ENCODE measurements at regions not wholly inside any gene's neighbourhood (a gene's known extent, or its start where the extent isn't known, plus 50 kb on each side); places are given as distances from the start of the nearest gene placed in this dataset.

DNA sequence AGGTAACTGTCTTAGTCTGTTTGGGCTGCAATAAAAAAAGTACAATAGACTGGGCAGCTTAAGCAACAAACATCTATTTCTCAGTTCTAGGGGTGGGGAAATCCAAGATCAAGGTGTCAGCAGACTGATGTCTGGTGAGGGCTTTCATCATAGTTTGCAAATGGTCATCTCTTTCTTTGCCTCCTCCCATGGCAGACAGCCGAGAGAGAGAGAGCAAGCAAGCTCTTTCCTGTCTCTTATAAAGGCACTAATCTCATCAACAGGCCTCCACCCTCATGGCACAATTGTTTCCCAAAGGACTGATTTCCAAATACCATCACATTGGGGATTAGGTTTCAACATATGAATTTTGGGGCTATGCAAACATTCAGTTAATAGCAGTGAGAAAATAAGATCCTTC lies 445.6 kb upstream of the FLRT2 start:
- DNase-seq, result no peak

GRCh38 chr14:85085981-85086380 lies 444.0 kb upstream of the FLRT2 start:
- DNase-seq, result no peak

DNA sequence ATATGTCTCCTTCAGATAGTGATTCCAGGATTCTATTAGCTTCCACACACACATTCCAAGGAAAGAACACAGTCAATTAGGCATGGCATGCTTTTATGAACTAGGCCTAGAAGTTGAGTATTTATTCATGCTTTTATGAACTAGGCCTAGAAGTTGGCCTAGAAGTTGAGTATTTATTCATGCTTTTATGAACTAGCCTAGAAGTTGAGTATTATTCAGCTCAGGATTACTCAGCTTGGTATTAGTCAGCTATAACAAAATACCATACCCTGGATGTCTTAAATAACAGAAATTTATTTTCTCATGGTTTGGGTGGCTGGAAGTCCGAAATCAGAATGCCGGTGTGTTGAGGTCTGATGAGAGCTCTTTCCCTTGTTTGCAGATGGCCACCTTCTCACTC lies 442.7 kb upstream of the FLRT2 start:
- DNase-seq, result no peak

DNA sequence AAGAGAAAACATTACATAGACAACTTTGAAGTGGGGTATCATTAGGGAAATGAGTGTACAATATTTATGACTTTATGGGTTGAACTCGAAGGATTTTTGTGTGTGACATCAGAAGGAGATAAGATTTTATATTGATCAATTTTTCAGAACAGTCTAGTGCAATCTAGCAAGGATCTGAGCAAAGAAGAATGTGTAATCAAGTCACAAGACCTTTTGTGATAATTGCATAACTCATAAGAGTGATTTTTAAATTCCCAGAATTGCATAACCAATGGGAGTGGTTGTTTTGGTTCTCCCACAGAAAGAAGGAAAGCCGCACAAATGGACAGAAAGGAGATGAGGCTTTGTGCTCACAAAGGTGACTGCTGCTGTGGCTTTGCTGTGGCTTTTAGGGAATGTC lies 441.8 kb upstream of the FLRT2 start:
- no peak for DNase-seq

GRCh38 chr14:85090681-85091080 lies 439.3 kb upstream of the FLRT2 start:
- DNase-seq, result no peak

GRCh38 chr14:85093631-85094330 lies 436.2 kb upstream of the FLRT2 start:
- DNase-seq, result no peak

- DNase-seq, result no peak
These were observed 427.4 kb upstream of the FLRT2 start for GRCh38 chr14:85102591-85102990.

DNA sequence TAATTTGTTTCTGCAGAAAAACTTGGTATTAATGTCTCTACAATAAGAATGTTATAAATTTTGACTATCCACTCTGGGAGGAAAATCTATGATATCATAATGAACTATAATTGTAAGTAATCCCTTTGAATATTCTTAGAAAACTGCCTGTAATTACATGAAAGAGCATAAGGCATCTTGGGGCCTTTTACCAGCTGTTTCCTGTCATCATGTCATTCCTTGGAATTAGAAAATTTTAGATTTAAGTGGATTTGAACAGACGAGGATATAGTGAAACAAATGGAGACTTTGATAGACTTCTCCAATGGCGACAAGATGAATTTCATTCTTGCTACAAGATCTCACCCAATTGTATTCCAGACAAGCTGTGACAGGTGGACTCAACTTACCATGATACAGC lies 423.4 kb upstream of the FLRT2 start:
- no peak for DNase-seq

DNA sequence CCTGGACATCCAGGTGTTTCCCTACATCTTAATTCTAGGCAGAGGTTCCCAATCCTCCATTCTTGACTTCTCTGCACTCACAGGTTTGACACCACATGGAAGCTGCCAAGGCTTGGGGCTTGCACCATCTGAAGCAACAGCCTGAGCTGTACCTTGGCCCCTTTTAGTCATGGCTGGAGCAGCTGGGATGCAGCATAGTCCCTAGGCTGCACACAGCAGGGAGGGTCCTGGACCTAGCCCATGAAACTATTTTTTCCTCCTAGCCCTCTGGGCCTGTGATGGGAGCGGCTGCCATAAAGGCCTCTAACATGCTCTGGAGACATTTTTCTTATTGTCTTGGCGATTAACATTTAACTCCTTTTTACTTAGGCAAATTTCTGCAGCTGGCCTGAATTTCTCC lies 417.2 kb upstream of the FLRT2 start:
- DNase-seq, result no peak

- no peak for DNase-seq
These were observed 414.0 kb upstream of the FLRT2 start for GRCh38 chr14:85115921-85116320.

DNA sequence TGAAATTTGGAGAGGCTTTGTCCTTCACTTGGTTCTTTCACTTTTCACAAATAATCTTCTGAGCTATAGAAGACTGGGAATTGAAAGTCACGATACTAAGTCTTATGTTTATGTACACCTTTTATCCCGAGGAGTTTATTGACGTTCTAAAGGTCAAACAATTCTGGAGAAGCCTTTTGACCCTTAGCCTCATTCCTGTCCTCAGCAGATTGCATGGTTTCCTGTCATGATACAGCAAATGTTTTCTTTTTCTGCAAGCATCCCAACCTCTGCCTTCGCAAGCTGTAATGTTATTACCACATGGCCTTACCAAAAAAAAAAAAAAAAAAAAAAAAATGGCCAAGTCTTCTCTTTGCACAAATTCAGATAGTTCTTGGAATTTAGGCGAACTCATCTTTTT lies 411.7 kb upstream of the FLRT2 start:
- DNase-seq, result no peak

- DNase-seq, result no peak
These were observed 407.3 kb upstream of the FLRT2 start for GRCh38 chr14:85122690-85123089.

DNA sequence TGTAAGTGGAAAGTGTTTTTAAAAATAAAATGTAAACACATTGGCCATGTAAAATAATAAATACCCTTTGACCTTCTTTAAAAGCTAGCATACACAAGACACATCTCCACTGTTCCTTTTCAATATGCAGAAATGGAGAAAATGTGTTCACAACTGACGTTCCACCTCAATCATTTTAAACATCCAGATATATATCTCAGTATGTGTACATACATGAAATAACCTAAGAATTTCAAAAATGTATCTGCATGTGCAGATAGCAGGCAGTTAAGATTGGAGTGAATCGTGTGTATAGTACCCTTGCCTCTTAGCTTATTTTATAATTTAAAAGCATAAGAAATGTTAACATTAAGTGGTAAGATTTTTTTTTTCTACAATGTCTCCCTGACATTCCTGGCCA lies 406.2 kb upstream of the FLRT2 start:
- DNase-seq, result no peak

- no peak for DNase-seq
These were observed 405.2 kb upstream of the FLRT2 start for GRCh38 chr14:85124631-85125290.

DNA sequence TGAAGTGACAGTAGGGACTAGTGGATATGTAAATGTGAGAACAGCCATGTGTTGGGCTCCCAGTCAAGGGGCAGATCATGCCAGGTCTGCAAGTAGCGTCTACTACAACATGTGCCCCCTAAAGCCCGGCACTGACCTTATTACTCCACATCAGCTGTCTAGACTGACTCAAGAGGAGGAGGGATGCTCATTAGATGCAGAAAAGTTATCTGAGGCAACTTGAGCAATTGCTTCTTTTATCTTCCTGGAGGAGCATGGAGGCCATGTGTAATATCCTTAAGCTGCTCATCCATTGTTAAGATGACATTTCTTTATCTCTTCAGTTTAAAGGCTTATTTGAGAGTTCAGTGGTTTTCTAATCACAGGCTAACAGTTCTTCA lies 404.7 kb upstream of the FLRT2 start:
- DNase-seq, result no peak

DNA sequence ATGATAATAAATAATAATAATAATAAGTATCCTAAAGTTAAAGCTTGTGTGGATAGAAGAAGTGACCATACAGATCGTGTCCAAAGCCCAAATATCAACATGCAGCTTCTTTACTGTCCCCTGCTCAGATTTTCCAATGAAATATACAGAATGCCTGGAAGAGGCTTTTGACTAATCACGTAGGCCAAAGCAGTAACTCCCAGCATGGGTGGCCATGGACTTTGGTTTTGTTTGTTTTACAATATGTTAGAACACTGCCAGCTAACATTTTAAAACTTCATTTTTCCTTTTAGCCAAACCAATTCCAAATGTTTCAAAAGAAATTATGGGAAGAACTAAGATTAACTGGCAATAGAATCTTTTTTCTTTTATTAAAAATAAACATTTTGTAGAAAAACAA lies 400.0 kb upstream of the FLRT2 start:
- DNase-seq, result no peak

DNA sequence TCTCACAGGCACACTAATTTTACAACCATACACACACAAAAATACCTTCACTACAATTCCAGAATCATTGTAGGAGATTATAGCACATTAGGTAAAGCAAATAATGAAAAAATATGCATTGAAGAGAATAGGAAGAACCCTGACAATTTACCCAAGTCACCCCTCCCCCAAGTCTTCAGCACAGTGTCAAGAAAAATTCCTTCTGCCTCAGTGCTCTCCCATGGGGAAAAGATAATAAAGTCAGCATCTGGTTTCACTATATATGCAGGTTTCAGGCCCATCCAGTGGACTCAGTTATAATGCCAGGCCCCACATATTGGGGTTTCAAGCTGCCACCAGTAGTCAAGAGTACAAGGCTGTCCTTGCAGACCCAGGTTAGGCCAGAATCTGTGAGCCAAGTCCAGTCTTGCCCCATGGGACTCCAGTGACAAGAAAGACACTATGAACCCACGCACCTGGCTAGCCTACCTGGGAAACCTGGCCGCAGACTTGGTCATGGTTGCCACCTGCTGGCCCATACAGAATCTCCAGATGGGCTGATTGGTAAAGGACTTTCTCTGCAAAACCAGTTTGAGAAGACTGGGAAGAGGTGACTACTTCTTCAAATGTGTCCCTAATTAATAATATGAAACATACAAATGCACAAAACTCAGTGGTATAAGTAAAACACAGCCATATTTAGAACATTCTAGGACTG lies 398.6 kb upstream of the FLRT2 start:
- no peak for DNase-seq

DNA sequence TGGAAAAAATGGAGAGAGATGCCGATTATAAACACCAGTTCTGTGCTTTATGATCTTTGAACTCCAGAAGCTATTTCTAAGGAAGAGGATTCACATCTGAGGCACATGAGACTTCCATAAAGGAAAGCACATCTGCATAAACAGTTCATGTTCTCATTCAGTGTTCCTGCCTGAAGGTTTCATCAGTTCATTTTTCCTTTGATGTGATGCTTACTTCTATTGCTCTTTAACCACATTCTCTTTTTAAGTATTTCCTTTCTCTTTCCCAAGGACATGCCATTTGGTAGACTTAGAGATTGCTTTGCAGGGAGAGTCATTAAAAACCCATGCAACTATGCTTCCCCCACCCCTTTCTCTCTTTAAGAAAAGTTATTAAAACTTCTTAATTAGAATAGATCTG lies 387.0 kb upstream of the FLRT2 start:
- no peak for DNase-seq

GRCh38 chr14:85146779-85147178 lies 383.2 kb upstream of the FLRT2 start:
- no peak for DNase-seq

GRCh38 chr14:85150166-85150565 lies 379.8 kb upstream of the FLRT2 start:
- no peak for DNase-seq

- no peak for DNase-seq
These were observed 375.2 kb upstream of the FLRT2 start for GRCh38 chr14:85154714-85155113.

DNA sequence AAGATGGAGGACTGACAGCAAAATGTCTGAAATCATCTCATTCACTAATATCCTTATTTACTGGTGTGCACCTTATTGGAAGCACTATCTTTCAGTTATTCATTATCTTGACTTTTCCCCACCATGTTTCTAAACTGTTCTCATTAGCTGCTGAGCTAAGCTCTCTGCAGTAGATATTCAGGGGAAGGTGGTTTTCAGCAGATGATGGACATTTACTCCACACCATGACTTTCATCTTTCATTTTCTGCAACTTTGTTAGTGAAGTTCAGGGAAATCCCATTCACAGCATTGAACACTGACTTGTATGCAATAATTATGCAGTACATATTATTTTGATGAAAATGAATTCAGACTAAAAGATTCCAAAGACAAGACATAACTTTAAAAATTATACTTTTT lies 373.6 kb upstream of the FLRT2 start:
- DNase-seq, result no peak

DNA sequence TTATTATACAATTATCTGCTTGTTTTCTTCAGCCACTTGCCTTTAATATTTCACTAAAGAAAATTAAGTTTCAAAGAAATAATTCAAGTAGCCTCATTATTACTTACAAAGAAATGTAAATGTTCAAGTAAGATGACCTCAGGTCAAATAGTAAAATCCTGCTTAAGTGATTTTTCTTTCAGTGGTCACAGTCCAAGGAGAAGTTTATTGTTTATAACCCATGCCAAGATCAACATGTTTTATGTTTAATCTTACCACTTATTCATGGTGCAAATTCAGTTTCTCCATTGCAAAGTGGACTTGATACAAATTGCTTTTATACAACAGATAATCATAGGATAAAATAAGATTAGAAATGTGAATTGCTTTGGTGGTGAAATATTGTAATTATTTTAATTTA lies 370.2 kb upstream of the FLRT2 start:
- no peak for DNase-seq

- DNase-seq, result no peak
These were observed 364.9 kb upstream of the FLRT2 start for GRCh38 chr14:85165094-85165493.

DNA sequence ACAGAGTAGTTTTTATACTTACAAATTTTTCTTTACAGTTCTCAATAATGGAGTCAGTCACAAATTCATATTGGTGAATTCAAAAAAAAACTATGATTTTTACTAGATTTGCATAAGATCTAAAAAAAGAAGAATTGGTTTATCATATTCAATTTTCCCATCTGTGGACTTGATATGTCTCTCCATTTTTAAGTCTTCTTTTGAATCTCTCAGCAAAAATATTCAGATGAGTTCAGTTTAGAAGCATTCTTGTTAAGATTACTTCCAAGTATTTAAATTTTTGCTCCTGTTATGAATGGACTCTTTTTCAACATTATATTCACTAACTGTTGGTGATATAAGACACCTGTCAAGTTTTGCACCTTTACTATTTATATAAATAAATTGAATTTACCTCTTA lies 360.6 kb upstream of the FLRT2 start:
- DNase-seq, result no peak
